ENCODE measurements at regions not wholly inside any gene's neighbourhood (a gene's known extent, or its start where the extent isn't known, plus 50 kb on each side); places are given as distances from the start of the nearest gene placed in this dataset.

DNA sequence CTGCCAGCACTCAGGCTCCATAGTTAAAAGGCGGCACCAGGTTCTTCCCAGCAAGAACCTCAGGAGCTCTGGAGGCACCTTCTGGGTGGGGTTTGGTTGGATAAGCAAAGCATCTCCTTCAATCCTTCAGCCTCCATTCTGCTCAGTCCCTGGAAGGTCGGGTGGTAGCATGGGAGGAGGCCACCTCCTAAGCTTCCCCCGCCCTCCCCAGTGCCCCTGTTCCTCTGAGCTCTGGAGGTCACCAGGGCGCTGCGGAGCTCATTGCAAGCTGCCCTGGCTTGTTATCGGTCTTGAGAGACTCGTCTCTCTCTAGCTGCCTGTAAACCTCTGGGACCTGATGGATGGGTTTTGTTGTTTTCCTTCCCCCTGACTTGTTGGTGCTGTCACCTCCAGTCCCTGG, 124.8 kb downstream of the RPLP1 start:
- DNase-seq, result no peak

DNA sequence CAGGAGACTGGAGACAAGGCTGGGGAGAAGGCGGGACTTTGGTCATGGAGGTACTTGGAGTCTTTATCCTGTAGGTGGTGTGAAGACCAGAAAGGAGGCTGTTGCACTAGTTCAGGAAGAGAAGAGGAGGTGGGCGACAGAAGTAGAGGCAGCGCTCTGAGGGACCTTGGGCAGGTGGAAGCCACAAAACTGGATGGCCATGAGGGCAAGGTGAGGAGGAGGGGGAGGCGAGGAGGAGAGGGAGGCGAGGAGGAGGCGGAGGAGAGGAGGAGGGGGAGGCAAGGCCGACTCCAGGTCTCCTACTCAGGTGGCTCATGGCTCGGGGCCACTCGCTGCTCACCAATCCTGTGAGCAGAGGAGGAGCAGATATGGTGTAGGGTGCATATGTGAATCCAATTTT, 125.6 kb downstream of the RPLP1 start:
- DNase-seq, result no peak

DNA sequence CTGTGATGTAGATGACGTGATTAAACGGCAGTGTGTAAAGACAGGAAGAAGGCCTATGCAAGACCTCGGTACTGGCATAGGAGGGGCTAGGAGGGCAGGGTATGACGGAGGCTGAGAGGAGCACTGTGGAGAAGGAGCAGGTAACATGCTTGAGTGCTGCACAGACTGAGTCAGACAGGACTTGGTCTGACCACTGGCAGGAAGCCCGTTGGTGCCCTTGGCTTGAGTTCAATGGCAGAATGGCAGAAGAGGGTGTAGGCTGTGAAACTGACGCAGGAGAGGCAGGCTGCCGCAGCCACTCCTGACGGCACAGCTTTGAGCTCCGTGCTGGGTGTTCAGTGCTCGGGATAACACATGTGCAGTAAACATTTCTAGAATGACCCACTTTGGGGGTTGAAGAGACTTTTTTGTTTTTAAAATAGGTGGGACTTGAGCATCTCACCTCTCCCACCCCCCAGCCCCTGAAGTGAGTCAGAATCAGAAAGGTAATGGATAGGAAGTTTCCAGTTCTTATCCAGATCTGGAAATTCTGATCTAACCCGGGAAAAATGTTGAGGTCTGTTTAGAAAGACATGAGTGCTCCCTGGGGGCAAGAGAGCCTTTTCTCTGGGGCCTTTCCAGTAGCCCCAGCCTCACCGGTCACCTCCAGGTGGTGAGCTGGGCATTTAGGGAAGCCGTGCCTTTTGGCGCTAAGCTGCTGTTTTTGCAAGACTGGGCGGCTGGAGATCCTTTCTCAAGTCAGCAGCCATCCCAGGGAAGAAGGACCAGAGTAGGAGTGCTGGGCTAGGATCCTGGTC, 126.4 kb downstream of the RPLP1 start:
- peak in 1 of 2 donors; percentile 15 for DNase-seq

DNA sequence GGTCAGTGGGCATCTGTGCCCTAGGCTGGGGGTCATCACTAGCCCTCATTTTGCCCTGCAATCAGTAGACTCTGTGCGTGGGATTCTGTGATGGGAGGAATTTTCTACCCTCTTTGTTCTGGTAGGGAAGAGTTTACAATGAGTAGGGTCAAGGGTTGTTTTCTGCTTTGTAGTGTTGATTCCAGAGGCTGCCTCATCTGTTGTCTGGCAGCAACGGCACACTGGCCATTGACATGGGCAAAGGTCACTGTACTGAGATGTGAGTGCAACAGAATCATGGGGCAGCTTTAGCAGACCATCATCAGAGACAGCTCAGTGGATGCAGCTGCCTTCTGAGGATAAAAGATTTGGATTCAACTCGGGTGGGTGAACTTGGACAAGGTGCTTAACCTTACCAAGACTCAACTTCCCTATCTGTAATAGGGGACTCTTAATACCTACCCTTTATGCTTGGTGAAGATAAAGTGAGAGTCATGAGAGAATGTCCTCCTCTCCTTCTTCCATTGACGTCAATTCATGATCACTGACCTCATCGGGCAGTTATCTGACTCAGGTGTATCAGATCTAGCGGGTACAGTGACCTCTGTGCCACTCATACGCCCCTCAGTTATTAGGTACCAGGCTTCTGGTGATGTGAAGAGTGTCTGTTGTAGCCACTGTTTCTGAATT, 127.5 kb downstream of the RPLP1 start:
- no peak for DNase-seq

DNA sequence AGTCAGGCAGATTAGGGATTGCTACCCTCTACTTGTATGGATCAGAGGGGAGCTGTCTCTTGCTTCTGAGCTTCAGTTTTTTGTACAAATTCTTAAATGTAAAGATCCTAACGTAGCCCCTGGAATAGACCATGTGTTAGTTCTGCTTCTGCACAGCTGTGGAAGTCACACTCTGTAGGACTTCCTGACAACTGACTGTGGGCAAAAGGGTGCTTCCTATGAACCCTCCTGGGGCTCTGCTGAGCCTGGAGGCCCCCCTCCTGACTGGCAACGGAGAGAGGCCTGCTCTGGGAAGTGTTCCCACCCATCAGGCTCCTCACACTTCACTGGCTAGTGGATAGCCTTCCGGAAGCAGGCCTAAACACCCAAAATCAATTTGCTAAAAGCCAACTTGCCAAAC, 131.0 kb downstream of the RPLP1 start:
- DNase-seq, result no peak

DNA sequence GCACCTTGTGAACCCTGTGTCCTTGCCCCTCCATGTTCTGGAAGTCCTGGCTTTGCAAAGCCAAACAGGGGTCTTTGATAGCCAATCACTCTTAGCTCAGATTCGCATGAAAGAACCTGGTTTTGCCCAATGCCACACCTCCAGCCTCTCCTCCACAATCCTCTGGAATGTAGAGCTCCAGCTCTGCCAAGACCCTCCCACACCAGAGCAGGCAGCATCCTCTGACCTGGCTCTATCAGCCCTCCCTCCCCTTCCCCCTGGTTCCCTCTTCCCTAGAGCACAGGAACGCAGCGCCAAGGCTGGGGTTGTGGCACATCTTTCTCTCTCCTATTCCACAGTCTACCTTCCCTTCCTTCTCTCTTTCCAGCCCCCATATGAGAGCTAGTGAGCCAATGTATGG, 133.3 kb downstream of the RPLP1 start:
- no peak for DNase-seq

DNA sequence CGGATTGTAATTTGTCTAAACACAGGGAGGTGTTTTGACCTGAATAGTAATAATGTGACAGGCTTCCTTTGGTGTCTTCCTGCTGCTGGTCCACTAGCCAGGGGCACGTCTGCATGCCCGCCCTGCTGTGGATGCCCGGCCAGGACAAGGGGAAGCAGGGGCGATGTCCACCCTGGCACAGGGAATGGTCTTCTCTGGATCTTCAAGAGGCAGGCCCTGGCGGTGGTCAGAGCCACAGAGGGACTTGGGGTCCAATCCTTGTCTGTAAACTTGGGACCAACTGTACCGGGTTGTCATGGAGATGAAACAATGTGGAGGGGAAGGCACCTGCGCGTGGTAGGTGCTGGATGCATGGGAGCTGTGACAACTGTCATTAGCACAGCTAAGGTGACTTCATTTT, 134.1 kb downstream of the RPLP1 start:
- no peak for DNase-seq

DNA sequence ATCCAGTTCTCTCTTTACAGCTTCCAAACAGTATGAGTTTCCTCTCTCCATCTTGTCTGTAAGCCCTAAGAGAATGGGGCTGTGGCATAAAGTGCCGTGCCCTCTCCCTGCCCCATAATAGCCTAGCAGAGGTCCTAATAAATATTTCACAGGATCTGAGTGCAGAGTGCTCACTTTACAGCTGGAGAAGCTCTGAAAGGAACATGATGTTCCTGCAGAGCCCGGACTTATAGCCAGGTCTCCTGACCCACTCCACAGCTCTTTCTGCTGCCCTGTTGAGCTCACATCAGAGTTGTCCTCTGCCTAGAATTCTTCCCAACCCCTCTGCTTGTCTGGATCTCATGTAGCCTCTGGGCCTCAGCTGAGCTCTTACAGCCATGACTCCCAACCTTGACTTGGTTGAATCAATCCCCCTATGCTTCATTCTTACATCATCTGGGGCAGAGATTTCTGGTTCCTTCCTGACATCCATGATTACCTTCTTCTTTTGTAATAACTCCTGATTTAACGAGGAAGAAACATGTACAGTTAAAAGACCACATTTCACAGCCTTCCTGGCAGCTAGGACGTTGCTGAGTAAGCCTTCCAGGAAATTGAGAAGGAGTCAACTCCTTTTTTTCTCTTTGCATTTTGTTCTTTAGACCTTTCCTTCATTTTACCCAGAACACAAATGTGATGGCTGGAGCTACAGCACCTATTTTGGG, 135.3 kb downstream of the RPLP1 start:
- no peak for DNase-seq

DNA sequence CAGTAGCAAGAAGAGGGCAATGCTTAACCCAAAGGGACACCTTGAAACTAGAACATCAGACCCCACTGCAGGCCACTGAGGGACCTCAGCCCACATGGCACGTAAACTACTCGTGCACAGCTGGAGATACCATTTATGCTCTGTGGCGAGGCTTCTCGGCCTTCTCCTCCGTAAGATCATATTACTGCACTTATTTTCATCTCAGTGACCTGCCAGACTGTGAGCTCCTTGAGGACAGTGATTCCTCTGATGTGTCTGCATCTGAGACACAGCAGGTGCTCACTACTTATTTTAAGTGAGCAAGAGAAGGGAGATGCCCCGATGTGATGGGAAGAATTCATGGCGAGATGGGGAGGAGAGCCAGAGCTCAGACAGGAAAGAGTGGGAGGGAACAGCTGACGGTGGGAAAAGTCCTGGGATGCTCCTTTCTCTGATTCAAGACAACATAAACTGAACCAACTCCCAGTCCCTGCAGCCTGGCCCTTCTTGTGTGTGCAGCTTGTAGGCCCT, 137.6 kb downstream of the RPLP1 start:
- DNase-seq, result no peak

DNA sequence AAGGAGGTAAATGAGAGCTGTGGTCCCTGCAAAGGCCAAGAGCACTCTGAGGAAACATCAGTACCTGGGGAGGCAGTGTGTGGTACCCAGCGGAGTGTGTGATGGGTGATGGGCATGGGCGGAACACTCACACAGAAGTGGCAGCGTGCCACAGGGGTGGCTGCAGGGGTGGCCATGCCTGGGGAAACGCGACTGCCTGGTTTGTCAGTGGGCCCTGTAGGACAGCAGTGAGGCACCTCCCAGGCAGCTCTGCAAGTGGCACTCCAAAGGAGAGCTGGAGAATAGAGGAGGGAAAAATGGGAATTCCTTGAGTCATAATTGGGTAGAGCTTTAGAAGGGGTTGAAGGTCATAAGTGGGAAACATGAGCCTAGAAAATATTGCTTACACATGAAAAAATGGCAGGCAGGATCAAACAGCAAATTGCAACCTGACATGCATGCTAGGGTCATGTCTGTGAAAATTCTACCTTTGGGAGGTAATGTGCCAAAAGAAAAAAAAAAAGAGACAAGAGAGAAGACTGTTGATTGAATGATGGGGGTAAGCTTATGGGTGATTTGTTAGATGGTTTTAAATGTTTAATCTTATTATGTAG, 138.4 kb downstream of the RPLP1 start:
- no peak for DNase-seq

DNA sequence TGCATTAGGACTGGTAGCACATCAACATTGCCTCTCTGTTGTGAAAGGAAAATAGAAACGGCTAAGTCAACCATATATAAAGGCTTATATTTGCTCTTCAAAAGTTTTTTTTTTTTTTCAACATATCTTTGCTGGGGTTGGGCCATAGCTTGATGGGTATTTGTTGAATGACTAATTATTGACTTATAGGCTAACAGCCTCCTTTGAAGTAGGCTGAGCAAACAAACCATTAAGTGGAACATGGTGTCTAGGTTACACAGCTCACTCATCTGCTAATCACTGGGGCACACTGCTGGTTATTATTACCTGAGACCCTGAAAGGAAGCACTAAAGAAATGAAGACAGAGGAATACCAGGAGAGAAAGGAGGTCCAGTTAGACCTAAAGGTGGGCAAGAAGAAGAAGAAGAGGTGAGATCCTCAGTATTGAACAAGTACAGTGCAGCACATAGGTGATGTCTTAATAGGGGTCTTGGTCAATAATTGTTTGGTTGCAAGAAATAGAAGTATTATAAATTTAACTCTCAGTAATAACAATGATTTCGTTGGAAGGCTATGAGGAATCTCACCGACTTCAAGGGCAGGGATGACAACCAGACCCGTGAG, 139.4 kb downstream of the RPLP1 start:
- no peak for DNase-seq

DNA sequence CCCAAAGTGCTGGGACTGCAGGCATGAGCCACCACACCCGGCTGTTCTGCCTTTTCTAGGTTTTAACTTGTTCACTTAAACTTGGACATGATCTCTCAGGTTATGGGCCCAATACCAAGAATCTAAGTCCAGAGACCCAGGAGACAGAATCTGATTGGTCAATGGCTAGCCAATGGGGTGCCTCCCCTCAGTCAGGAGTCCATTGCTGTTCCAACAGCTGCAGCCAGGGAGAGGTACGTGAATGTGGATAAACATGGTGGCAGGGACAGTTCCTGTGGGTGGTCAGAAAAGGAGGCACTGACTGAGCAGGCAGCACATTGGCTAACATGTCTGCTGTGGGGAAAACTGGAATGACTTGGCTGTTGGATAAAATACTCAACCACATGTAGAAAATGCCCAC, 140.3 kb downstream of the RPLP1 start:
- no peak for DNase-seq

DNA sequence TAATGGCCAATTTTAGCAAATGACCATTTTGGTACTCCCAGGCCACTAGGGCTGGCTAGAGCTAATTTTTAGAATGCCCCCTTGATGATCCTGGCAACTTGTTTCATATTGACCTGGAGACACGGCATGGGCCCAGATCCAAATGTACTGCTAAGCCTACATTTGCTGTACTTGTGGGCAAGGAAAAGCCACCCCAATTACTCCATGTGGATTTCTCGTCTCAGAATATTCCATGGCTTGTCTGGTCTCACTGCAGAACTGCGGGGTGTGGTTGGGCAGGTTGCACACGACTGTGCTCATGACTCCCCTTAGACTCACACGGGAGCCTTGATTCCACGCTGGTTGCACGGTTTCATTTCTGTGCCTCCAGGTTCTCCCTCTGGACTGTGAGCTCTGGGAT, 140.9 kb downstream of the RPLP1 start:
- no peak for DNase-seq

DNA sequence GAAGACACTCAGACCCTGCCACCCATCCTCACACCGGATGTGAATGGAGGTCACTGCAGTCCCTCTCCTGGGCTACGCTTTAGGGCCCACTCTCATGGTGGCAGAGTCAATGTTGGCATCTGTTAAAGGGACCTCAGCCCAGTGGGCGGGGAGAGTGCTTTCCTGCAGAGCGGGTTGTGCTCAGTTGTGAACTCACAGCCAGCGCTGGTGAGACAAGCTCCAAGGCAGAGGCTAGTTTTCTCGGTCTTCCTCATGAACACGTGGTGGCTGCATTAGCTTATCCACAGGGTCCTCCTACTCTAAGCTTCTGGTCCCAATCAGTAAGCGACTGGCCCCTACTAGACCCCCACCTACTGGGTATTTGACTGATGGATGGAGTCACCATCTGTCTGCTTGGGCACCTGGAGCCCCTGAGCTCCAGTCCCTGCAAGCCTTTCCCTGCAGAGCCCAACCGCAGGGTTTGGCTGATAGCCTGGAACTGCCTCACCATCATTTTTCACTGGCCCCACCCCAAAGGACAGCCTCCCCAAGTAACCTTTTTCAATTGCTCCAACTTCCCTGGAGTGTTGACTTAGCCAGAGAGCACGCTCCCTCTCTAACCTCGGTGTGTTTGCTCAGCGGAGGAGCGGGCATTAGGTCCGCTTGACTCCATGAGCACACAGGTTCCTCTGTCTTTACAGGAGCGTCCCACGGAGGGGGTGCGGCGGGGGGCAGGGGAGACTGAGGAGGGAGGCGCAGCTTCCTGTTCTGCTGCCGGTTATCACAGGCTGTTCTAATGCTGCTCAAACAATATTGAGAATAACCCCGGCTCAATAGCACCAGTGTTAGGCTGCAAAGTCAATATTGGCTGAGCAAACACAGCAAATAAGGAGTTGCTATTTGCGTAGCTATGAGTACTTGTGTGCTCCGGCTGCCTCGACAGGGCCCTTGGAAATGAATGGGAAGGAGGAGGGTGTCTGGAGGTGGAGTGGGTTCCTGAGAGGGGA, 141.7 kb downstream of the RPLP1 start:
- DNase-seq, result no peak

DNA sequence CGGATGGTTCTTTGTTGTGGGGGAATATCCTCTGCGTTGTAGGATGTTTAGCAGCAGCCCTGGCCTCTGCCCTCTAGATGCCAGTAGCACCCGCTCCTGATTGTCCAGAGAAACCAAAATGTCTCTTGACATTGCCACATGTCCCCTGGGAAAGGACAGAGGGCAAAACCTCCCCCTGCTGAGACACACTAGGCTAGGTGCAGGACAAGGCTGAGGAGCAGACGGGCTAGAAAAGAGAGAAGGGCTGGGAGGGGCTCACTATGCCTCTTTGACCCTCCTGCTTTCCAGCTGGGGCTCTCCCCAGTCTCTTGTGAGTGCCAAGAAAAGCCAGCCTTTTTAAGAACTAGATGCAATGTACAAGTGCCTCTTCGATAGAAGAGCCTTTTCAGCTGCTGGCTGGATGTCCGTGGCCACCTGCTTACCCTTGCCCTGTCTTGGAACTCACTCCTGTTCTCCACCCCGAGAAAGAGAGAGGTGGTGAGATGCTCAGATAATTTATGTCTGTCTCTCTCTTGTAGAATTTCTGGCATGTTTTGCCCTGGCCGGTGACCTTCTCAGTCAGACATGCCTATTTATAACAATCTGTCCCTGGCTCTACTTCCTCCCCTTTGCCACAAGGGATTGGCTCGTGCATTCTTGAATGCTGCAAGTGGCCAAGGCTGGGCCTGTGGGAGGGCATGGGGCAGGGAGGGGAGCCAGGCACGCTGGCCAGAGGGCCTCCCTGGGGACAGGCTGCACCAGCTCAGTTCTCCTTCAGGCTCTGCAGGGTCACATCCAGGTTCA, 142.6 kb downstream of the RPLP1 start:
- DNase-seq, result no peak

DNA sequence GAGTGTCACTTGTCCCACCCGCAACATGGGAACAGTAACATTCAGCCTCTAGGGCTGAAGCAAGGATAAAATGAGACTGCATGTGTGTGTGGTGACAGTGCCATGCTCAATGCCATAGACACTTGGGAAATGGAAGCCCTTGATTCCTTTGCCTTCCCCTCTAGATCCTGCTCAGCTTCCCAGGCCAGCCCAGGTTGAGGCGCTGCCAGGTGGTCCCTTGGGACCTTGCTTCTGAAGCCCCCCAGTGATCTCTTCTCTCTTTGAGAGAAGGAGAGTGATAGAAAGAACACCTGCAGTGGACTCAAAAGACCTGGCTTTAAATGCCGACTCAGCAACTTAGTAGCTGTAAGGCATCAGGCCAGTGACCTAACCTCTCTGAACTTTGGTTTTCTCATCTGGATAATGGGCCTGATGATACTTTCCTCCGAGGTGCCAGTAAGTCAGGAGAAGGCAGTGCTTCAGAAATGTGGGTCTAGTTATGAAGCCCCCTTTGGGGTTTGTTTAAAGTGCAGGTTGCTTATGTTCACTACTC, 144.5 kb downstream of the RPLP1 start:
- no peak for DNase-seq

DNA sequence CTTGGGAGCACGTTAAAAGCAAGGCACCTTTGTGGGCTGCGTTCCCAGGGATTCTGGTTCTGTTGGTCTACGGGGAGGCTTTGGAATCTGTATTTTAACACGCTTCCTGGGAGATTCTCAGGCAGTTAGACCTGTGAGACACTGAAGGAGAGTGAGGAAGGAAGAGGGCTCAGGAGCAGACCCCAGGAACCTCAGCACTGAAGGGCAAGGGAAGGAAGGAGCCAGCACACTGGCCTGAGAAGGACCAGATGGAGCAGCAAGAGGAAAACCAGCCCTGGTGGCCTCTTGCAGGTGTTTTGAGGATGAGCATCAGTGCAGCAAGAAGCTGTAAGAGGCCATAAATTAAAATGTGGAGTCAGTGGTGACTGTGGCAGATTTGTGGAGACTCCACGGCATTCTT, 146.7 kb downstream of the RPLP1 start:
- DNase-seq, result no peak

DNA sequence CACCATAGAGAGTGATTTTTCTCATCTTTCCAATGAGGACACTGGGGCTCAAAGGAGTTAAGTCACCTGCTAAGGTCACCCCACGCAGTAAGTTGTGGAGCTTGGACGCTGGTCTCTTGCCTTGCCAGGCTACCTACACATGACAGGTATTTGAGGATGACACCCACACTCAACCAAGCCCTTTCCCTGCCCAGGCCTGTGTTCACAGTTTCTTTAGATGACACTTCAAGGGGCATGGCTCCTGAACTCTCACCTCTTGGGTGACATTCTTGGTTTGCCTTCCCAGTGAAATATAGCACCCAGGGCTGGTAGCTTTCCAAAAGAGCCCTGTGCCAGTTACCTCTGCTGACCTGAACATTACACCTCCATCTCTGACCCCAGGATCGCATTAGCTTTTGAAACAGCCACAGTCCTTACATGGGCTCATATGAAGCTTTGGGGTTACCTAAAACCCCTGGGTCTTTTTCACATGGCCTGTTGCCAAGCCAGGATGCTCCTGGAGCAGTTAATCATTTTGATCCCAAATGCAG, 148.0 kb downstream of the RPLP1 start:
- DNase-seq, result no peak

DNA sequence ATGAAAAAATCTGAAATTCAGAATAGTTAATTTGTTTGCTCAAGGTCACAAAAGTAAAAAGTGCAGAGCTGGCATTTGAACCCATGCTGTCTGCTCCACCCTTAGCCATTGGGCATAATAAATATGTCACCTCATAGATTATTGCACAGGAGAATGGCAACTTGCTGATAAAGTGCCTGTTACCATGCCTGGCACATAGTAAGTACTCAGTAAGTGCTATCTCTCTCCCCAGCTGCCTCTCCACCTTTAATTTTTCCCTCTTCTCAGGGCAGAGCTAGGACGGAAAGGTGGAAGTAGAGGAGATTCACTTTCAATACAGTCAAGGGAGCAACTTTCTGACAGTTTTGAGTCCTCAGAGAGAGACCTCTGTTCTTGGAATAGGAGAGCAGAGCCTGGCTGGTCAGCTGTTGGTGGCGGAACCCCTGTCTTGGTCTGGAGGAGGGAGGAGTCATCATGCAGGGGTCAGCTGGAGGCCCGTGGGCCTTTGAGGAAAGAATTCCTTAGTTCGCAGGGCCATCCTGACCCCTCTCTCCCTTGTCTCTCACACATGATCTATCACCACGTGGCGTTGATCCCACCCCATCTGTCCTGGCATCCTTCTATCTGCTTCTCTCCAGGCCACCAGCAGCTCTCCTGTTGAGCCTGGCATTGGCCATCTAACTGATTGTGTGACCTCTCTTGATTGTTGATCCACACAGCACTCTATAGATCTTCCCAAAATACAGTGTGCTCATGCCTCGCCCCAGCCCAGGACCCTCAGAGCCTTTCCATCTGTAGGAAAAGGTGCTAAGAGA, 149.3 kb downstream of the RPLP1 start:
- no peak for DNase-seq

DNA sequence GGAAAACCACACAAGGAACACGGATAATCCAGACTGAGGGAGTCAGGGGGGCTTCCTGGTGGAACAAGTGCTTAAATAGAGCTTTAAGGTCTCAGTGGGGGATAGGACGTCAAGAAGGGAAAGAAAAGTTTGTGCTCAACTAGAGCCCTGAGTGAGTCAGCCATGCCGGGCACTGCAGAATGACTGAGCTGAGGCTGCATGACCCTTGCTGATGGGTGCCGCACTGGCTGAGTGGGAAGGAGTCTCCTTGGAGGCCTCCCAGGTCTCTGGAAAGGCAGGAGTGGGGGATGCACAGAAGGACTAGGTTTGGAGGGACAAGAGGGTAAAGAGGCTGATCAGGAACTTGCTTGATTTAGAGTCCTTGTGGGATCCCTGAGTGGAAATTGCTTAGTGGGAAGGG, 150.3 kb downstream of the RPLP1 start:
- DNase-seq, result no peak

Measured in CD4-positive, alpha-beta T cell treated with Interleukin-1 beta for 1 hour (primary cell).